ENCODE measurements at regions not wholly inside any gene's neighbourhood (a gene's known extent, or its start where the extent isn't known, plus 50 kb on each side); places are given as distances from the start of the nearest gene placed in this dataset.

GRCh38 chr6:149197482-149197881, 120.0 kb upstream of the TAB2 start:
- TF ChIP-seq CTCF (conservative IDR thresholded peaks at IDR 0.05; ENCODE audit: low read length) = 0 out of 2 replicates have a peak, but pooled peaks have one; percentile 8
- no peak for TF ChIP-seq EZH2phosphoT487 (IDR thresholded peaks at IDR 0.05; ENCODE audit: borderline replicate concordance)
